Kidney (tissue), 13 donors: ENCODE measurements at regions not wholly inside any gene's neighbourhood (a gene's known extent, or its start where the extent isn't known, plus 50 kb on each side); places are given as distances from the start of the nearest gene placed in this dataset.

ENCODE experiments used
- DNase-seq, 5 donors: peaks; one replicate each; pipeline ENCODE4 v3.0.0-alpha.2; 2013 to 2020
- FAIRE-seq: peaks from 2 replicates; lab custom pipeline; 2012; peaks lifted over from hg19 to GRCh38; lab: Jason Lieb, UNC
- H3K27ac ChIP-seq, 2 donors: one replicate each; pipeline ENCODE4 v1.7.0; 2013; ENCODE audit warnings: low read depth in 2 of 2, low read length in 2 of 2, inconsistent platforms in 1 of 2
- H3K27me3 ChIP-seq: one replicate; pipeline ENCODE4 v1.7.1; 2013; ENCODE audit warnings: low read length, inconsistent platforms; ENCODE audit not compliant: control insufficient read depth, insufficient read depth
- H3K36me3 ChIP-seq, 3 donors: one replicate each; pipeline versions ENCODE4 v1.7.0 to v1.7.1; 2013; ENCODE audit warnings: low read length in 3 of 3, control low read depth in 1 of 3, inconsistent platforms in 1 of 3; ENCODE audit not compliant: insufficient read depth in 3 of 3, control insufficient read depth in 2 of 3
- H3K4me1 ChIP-seq, 3 donors: one replicate each; pipeline versions ENCODE4 v1.7.0 to v1.7.1; 2013; ENCODE audit warnings: low read length in 3 of 3, inconsistent platforms in 1 of 3, low read depth in 1 of 3; ENCODE audit not compliant: control insufficient read depth in 2 of 3, insufficient read depth in 2 of 3
- H3K4me3 ChIP-seq, 3 donors: one replicate each; pipeline versions ENCODE4 v1.7.0 to v1.8.1; 2013; ENCODE audit warnings: low read length in 3 of 3, control low read depth in 1 of 3, inconsistent platforms in 1 of 3
- H3K9ac ChIP-seq, 3 donors: one replicate each; pipeline versions ENCODE4 v1.7.0 to v1.7.1; 2013; ENCODE audit warnings: low read length in 3 of 3, control low read depth in 1 of 3, inconsistent platforms in 1 of 3
- H3K9me3 ChIP-seq, 3 donors: one replicate each; pipeline versions ENCODE4 v1.7.0 to v1.7.1; 2013; ENCODE audit warnings: low read length in 3 of 3, control low read depth in 1 of 3, inconsistent platforms in 1 of 3; ENCODE audit not compliant: control insufficient read depth in 2 of 3, insufficient read depth in 1 of 3
- intact Hi-C: fragments of 100-400 bp; cut with DNase I; formaldehyde crosslinking; loops from one replicate; pipeline ENCODE4 v1.11.1; 2022
- TF ChIP-seq, protein P1 (sequence below): IDR thresholded peaks from 3 replicates; pipeline ENCODE4 v1.5.1; 2012; ENCODE audit warnings: mild to moderate bottlenecking, moderate library complexity, borderline replicate concordance; ENCODE audit not compliant: insufficient read depth; ENCODE audit errors: extremely low read depth
- donor health status: control.
- donor health status: control.
- donor health status: control.
- donor health status: control.
- donor health status: control.
- donor health status: DM: yes; HTN: yes; CAD: no.
- donor health status: Normal renal cell carcinoma (clear cell type).

DNA sequence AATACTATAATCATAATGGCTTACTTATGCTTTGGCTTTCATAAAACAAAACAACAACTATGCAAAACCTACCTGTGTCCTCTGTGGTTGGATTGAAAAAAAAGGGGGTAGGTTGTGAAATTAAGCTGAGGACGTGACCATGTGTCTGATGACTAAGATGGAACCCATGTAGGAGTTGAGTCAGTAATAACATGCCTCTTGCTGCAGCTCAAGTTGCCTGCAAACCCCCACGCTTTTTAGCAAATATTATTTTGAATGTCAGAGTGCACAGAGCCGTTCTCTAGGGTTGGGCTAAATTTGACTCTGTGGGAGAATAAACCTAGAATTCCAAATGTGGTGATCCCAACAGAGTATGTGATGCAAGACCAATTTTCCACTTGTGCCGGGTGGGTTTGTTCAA, 209.3 kb downstream of the KCNRG start:
- no peaks in the 10 kb centered on the region for H3K27me3 ChIP-seq
- intact Hi-C loops = no loop called here
- H3K4me1 ChIP-seq = no peaks in the 10 kb centered on the region
- H3K9me3 ChIP-seq = peaks cover 0 to 3% (median 0%) of the 10 kb centered on the region in 3 donors
- DNase-seq (no peak), FAIRE-seq (no peak)
- no peak overlapping the region for H3K9ac ChIP-seq
- no peak overlapping the region for H3K27ac ChIP-seq
- no peaks in the 10 kb centered on the region for H3K36me3 ChIP-seq
- TF ChIP-seq, protein P1, sequence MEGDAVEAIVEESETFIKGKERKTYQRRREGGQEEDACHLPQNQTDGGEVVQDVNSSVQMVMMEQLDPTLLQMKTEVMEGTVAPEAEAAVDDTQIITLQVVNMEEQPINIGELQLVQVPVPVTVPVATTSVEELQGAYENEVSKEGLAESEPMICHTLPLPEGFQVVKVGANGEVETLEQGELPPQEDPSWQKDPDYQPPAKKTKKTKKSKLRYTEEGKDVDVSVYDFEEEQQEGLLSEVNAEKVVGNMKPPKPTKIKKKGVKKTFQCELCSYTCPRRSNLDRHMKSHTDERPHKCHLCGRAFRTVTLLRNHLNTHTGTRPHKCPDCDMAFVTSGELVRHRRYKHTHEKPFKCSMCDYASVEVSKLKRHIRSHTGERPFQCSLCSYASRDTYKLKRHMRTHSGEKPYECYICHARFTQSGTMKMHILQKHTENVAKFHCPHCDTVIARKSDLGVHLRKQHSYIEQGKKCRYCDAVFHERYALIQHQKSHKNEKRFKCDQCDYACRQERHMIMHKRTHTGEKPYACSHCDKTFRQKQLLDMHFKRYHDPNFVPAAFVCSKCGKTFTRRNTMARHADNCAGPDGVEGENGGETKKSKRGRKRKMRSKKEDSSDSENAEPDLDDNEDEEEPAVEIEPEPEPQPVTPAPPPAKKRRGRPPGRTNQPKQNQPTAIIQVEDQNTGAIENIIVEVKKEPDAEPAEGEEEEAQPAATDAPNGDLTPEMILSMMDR = no peak
- no peak overlapping the region for H3K4me3 ChIP-seq

DNA sequence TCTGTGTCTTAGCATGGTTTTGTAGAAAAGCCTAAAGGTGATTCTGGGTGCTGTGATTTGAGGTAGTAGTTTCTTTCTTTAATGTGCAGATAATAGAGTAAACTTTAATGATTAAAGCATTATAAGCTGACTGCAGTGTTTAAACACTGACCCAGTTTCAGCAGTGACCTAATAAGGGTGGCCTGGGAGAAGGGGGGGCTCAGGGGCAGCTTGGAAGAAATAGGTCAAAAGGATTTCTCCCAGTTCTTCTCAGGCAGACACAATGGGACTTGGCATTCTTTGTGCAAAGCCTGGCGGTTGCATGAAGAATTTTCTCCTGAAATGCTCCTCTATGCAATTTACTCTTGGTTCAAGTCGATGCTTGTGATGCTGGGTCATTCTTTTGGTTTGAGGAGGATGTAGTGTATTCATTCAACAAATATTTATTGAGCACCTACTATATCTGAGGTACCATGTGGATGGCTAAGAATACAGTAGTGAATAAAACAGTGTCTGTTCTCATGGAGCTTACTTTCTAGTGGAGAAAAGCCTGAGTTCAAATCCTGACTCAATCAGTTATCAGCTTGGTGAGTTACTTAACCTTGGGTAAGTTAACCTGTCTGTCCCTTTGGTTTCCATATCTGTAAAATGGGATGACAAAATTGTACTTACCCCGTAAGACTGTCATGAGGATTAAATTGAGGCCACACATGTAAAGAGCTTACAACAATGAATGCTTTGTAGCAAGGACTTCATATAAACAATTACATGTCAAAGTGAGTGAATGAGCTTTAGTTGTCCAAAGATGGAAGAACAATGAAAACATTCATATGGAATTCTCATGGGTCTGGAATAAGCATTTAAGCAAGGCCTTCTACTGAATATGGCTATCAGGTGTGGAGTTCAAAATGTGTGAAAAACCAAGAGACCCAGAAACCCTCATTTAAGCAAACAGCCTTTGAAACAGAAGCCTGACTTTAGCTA, 210.2 kb downstream of the KCNRG start:
- no peaks in the 10 kb centered on the region for H3K36me3 ChIP-seq
- H3K27ac ChIP-seq = no peak overlapping the region
- H3K4me1 ChIP-seq = no peaks in the 10 kb centered on the region
- TF ChIP-seq, protein P1 = no peak
- no peak for FAIRE-seq
- no peaks in the 10 kb centered on the region for H3K9me3 ChIP-seq
- no peak overlapping the region for H3K4me3 ChIP-seq
- no peaks in the 10 kb centered on the region for H3K27me3 ChIP-seq
- no peak for DNase-seq
- intact Hi-C loops = no loop called here
- no peak overlapping the region for H3K9ac ChIP-seq

DNA sequence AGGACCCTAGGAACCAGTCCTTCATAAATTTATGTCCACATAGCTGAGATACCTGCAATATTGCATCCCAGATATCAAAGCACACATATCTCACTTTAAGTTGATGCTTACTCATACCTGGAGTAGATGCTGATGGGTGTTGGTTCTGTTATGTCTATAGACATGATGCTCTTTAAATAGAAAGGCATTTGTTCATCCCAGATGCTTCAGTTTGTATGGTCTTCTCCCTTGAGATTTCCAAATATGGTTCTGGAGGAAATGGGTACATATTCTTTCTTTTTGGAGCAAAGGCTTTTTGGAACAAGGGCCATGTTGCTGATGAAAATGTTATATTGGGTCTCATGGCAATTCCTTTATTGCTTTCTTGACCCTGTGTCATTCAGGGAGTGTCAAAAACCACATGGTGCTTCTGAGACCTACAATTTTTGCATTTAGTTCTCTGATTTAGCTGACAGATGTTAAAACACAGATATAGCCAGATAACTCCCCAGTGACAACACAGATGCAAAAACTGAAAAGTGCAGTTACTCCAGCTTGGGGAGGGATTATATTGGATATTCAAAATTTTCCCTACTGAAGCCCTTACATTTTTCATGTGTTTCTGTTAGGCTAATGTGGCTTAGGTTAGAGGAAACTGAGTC, 211.4 kb downstream of the KCNRG start:
- Histone ChIP-seq H3K9ac (no peak overlapping the region), H3K9me3 (no peaks in the 10 kb centered on the region), H3K27ac (no peak overlapping the region), H3K4me3 (no peak overlapping the region), H3K36me3 (no peaks in the 10 kb centered on the region), H3K4me1 (no peaks in the 10 kb centered on the region), H3K27me3 (no peaks in the 10 kb centered on the region)
- FAIRE-seq (no peak), DNase-seq (no peak)
- intact Hi-C loops = no loop called here
- TF ChIP-seq, protein P1 = no peak
